GM18867 (cell line): ENCODE measurements at regions not wholly inside any gene's neighbourhood (a gene's known extent, or its start where the extent isn't known, plus 50 kb on each side); places are given as distances from the start of the nearest gene placed in this dataset.

Experiments used
- ATAC-seq: cut with Tn5 transposase; IDR thresholded peaks from one replicate; pipeline ENCODE4 v1.9.1; 2021; ENCODE audit warnings: mild to moderate bottlenecking, moderate library complexity; ENCODE audit not compliant: unreplicated experiment

DNA sequence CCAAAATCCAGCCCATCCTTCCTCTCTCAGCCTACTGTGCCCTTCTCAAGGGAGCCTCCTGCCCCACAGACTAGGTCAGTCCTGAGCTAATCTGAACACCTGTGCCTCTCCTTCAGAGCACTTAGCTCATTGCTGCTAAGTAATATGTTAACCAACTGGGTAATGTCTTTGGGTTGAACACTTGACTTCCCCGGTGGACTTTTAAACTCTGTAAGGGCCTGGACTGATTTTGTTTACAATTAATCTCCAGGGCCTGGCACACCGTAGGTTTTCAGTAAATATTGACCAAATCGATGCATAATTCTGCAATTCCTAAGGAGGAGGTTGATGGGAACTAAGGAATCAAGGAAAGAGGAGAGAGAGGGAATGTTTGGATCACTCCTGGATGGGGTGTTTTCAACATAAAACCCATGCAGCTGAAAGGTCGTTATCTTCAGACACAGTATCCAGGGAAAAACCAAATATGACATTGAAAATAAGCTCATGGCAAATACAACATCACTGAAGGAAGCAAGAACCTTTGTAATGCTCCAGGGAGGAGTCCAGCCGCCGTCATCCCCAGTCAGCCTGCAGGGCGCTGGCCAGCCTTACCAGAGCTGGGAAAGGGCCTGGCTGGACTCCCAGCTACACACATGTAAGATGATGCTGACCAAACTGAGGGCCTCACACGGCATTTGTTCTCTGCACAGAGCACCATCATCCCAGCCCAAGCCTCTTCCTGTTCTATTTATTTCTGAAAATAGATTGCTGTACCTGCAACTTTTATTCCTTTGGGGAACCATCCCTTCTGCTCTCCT is 166.3 kb downstream of the C5orf15 start:
- ATAC-seq, result no peak

DNA sequence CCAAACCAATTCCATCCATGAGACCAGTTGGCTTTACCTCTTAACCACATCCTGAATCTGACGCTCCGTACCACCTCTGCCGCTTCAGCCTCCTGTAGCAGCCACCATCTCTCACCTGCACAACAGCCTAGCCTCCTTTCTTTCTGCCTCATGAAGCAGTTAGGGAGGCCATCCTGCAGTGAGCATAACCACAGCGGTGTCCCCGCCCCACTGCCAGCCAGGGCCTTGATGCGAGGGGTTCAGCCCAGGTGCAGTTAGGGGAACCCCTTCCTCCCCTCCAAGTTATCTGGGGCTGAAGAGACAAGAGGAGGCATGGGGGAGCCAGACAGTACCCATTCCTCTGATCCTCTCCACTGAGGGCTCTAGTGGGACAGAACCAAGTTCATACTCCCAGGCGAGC is 167.0 kb downstream of the C5orf15 start:
- ATAC-seq, result no peak

DNA sequence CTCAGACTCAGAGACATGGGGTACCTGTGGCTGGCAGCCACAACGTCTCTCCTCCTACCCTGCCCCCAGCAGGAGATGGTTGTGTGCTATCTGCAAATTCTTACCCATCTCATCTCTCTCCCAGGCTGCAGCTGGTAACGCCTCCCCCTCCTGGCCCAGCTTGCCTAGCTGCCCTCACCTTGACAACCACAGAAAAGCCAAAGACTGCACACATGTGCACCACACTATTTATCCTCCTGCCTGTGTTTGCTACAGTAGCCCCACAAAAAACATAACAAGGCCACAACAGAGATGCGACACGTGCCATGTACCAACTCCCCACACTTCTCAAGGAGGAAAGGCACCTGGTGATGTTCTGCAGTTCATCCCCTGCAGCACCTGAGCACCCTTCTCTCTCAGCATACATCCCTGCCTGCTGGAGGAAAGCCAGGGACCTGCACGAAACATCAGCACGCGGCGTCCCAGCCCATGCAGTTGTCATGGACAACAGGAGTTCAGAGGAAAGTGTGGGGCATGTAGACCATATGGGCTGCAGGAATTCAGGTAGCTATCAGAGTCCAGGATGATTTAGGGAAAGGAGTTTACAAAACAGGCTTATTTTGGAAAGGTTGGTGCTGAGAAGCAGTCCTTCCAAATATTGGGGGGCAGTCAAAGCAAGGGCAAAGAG is 168.7 kb downstream of the C5orf15 start:
- ATAC-seq, result no peak

DNA sequence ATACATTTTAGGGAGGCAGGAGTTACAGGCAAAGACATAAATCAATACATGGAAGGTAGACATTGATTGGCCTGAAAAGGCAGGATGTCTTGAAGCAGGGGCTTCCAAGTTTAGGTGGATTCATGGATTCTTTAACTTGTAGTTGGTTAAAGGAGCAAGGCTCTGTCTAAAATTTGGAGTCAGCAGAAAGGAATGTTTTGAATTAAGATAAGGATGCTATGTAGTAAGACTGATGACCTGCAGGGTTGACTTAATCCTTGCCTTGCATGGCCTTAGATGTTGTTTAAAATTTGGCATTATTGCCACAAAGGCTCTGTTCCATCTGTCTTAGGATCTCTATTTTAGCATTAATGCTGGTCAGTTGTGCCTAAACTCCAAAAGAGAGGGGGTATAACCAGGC is 171.3 kb downstream of the C5orf15 start:
- no peak for ATAC-seq

DNA sequence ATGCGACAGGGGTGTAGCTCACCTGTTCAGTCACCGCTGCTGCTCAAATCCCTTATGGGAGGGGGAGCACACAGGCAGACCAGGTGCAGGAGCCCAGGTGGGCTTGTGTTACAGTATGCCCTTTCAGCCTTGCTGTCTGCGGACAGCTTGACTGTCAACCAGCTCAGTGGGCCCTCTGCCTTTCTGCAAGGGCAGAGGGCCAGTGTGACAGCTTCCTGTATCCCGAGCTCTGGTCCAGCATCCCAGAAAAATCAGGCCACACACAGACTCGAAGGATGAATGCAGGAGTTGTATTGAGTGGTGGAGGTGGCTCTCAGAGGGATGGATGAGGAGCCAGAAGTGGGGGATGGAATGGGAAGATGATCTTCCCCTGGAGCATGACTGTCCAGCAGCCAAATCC is 172.2 kb downstream of the C5orf15 start:
- ATAC-seq, result no peak

DNA sequence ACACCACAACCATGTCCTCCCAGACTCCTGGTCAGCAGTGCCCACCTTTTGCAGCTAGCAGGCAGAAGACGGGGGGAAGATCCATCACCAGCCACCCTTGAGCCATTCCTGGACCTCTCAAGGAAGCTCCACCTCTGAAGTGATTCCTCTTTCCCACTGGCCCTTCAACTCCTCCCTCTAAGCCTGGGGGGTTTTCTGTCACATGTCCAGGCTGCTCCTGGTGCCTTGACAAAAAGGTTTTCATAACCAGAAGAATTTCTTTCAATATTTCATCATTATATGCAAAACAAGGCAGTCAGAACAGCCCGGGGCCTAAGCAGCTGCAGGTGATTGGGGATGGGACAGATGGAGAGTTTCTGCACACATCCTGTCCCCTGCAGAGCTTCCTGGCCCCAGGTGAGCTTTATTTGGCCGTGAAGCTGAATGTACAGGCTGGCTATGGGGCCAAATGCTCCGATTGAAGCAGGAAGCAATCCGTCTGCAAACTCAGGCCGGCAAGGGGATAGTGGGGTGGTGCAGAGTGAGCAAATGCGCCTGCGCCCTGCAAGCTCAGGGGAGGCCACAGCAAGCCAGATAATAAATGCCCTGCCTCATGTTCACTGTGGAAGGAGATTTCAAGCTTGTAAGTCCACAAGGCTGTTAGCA is 173.5 kb downstream of the C5orf15 start:
- ATAC-seq, result no peak

DNA sequence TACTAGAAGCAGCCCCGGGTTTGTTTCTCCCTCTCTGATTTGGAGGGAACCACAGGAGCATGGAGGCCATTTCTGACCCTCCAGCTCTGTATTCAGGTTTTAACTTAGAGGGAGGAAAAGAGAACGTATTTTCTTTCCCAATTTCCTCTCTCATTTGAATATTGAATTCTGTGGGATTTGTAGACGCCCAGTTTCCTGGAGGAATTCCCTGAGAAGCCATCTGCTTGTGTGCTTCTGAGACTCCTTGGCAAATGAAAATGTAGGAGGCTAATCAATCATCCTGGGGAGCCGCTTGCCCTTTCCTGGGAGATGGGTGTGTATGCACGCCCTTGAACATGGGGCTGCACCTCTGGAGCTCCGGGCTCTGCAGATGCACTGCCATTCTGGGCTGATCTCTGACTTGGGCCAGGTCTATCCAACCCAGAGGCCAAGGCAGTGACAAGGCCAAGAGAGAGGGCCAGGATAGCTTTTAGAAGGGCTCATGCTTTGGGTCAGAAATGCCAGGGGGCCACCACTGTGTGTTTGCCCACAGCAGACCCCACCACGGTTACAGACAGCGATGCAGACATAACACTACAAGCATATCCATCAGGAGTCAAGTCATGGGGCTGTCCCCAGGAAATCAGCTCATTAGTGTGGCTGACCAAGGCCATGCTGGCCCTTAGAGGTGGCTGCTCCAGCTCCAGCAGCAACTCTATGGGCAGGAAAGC is 174.5 kb downstream of the C5orf15 start:
- ATAC-seq, result no peak

DNA sequence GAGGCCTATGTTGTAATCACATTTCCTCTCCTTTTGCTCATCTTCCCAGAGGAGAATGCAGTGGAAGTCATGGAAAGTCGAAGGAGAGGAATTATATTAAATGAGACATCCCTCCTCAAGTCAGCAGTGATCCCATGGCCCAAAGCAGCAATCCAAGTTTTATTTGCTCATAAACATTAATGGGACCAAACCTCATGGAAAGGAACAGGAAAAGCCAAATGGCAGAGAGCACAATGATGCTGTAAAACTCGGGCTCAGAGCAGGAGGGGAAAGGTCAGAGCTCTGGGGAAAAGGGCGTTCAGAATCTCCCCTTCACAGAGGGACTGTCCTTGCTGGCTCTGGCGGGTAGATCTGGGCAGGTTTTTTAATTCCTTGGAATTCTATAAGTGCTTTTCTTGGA is 175.8 kb downstream of the C5orf15 start:
- ATAC-seq, result no peak

DNA sequence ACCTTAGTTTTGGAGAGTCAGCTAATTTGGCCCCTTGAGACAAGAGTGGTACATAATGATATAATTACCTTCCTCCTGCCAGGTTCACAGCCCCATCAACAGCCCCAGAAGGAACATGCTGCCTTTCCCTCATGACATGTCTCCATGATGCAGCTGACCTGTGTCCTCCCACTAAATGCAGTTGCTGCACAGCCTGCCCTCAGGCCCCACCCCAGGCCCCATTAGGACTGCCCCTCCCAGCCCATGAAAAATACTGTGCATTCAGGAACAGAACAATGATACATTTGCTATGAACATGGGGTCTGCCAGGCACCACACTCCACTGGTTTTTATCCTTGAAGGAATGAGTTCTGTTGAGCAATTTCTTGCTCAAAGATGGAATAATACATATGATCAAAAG is 176.4 kb downstream of the C5orf15 start:
- ATAC-seq, result no peak

DNA sequence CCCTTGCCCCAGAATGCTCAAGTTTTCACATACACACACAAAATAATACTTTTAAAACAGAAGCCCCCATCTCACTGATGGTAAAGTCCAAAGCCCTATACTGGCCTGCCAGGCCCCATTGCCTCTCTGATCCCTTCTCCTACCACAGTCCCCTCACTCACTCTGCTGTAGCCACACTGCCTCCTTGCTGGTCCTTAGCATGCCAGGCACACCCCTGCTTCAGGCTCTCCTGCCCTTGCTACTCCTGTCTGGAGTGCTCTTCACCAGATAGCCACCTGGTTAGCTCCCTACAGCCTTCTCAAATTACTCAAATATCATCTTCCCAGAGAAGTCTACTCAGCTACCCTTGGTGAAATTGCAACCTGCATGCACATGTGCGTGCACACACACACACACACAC is 177.5 kb downstream of the C5orf15 start:
- ATAC-seq, result no peak

DNA sequence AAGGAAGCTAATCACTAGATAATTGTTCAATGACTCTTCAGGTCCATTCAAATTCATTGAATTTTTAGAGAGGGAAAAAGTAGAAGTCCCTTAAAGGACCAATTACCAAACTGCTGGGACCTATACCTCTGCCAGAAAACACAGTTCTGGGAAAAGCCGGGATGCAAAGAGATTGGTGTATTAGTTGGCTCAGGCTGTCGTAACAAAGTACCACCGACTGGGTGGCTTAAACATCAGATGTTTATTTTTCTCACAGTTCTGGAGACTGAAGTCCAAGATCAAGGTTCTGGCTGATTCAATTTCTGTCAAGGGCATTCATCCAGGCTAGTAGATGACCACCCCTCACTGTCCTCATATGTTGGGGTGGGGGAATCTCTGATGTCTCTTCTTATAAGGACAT is 177.1 kb upstream of the FSTL4 start:
- ATAC-seq, result no peak

DNA sequence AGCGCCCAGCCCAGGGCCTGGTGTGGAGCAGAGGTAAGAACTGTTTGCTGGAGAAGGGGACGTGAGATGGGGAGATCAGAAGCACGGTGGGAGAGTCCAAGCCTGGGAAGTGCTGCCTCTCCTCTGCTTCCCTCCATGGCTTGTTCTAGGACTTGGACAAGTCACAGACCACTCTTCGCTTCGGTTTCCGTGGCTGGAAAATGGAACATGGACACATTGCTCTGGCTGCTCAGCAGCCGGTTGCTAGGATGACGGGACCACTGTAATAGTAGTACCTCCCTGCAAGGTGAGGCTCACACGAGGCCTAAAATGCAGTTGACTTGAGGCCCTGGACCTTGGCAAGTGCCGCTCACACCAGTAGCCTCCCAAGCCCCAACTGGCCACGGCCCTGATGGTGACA is 175.8 kb upstream of the FSTL4 start:
- no peak for ATAC-seq

DNA sequence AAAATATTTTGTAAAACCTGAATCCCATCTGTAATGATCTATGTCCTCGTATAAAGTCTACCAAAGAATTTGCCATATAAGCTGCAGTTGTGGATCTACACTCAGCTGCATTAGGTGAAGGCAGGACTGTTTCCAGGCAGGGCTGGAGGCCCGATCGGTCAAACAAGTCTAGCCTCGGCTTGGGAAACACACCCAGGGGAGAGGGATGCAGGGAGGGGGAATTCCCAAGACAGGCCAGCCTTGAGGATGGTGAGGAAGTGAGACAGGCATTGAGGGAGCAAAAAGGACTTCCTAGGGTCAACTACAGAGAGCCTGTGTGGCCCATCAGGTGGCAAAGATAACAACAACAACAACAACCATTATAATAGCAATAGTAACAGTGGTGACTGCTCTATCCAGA is 174.1 kb upstream of the FSTL4 start:
- ATAC-seq, result no peak

DNA sequence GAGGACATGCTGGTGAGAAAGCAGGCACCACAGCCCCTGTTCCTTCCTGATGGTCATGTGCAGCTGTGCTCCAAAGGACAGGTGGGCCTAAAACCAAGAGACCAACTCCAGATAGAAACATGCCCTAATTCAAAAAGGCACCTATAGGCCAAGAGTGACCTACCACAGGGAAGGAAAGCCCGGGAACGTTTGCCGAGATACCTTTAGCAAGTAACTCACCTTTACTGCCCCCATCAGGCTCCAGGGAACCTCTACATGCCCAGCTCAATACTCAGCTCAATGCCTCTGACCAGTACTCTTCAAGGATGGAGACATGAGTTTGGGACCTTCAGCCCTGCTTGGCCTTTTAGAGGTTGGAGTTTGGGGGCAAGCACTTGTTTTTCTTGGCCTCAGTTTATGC is 172.8 kb upstream of the FSTL4 start:
- no peak for ATAC-seq

DNA sequence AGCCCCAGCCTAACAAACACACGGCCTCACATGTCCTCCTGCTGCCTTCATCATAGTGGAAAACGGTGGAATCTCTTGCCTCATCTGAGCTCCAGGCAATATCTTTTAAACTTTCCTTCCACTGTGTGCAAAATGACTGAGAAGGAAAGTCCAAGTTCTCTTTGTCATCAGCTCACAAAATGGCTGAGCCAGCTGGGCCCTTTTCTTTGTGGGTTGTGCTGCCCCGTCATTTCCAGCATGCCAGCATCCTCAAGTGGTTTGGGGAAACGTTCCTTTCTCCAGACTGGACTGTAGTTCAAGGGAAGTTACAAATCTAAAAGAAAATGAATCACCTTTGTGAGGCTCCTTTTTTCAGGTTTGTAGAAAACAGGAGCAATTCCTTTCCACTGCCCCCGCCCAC is 171.1 kb upstream of the FSTL4 start:
- ATAC-seq, result no peak

DNA sequence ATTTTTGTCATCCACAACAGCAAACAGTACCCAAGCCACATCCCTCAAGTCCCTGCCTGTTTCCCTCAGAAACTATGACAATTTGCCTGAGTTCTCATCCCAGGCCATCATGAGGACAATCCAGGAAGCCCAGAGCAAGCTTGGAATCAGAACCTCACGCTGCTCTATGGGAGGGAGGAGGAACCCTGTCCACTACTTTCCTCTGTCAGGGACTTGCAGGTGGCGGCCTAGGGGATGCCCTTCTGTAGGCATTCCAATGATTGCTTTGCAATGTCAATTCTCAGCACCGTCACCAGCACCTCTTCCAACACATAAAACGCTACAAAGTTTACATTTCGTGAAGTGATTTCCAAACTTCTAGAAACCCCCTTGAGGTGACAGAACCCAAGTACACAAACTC is 170.4 kb upstream of the FSTL4 start:
- ATAC-seq, result no peak

DNA sequence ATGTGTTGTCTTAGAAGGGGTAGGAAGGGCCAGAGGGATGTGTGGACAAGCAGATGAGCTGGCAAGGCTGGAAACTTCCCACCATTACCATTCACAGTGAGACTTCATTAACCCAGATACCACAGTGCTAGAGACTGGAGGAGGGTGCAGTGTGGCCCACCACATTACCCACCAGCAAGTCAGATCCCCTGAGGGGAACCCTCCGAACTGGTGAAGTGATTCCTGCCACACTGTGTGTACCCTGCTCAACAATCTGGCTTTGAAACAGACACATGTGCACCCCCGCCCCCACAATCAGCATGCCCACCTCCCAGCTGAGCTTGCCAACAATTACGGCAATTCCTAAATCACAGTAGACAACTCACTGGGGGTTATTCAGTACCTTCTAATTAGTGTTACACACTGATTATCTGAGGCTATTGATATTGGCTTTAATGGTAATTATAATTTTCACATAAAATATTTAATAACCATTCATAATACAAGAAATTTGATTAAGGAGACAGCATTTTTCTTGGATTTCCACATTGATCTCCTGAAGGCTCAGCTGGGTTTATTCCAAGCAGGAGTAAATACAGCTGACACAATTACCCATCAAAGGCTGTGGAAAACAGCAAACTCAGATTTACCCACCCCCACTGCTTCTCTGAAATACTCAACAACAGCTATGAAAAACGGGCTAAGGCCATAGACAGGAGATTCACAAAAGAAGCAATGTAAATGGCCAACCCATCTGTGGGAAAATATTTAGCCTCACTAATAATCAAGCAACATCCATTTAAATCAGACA is 169.3 kb upstream of the FSTL4 start:
- ATAC-seq, result no peak

DNA sequence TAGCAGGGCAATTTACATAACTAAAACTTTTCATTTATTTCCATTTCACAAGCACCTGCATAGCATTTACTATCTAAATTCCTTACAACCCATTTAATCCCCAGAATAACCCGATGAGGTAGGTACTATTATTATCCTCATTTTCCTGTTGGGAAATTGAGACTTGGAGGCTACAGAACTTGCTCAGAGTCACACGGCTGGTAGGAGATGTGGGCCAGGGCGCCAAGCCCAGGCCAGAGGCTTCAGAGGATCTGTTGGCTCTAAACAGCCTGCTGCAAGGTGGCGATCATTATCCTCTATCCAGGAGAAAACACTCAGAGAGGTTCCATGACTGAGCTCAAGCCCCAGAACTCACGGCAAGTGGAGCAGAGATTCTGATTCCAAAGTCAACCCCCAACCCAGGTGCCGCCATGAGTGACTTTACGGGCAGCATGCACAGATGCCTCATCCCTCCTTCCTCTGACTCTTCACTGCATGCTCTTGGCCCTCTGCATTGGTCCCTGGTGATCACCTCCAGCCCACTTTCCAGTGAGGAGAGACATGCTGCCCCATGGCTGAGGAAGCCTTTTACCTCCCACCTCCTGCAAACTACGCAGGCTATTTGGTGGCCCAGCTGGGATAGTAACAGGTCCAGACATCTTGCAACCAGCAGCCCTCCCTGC is 168.4 kb upstream of the FSTL4 start:
- ATAC-seq, result no peak

DNA sequence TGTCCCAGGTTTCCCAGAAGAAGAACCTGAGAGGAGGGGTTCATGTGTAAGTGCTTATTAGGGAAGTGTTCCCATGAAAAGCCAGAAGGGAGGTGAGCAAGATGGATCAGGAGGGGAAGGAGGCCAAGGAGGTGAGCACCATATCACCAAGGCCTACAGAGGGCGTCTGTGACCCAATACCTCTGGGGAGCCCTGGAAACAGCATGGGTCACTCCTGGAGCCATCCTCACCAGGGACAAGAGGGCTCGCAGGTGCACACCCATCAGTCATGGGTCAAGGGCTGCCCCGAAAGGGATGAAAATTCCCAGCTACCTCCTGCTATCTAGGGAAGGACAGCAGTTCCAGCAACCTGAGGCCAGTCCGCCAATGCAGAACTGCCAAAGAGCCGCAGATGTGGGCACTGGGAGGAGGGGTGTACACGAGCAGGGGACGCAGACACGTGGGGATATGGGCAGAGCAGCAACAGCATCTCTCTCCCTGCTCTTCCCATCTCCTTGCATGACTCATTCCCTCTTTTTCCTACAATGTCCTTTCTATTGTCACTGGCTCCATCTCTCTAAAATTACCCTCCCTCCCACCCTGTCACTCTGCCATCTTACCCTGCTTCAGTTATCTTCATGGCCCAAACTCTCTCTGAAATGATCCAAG is 167.6 kb upstream of the FSTL4 start:
- ATAC-seq, result no peak

DNA sequence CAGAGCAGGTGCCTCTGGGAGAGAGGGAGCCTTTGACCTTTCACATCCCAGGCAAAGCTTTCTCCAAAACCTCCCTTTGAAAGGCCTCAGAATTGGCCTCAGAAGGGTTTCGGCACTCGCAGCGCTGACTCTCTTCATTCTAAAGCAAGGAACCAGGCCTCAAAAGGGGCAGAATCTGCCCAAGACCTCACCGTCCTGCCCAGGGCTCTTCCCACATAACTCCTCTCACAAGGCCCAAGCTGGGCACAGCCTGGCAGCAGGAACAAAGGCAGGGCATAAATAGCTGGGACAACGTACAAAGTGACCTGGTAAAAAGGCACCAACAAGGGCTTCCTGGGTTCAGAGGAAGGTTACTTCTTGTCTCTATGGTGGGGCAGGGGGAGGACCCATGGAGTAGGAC is 166.3 kb upstream of the FSTL4 start:
- ATAC-seq, result no peak
